K562 (cell line): ENCODE measurements at regions not wholly inside any gene's neighbourhood (a gene's known extent, or its start where the extent isn't known, plus 50 kb on each side); places are given as distances from the start of the nearest gene placed in this dataset.

ENCODE experiments used
- EP300 ChIP-seq: IDR thresholded peaks from 2 replicates; pipeline ENCODE4 v1.6.1; 2012; ENCODE audit warnings: low read length, improper control_type of control experiment
- ETS1 ChIP-seq: conservative IDR thresholded peaks from 2 replicates; pipeline ENCODE4 v1.6.1; 2011; ENCODE audit warnings: low read depth, mild to moderate bottlenecking, low read length; ENCODE audit not compliant: control insufficient read depth
- FOXK1 ChIP-seq: sonication (generic); formaldehyde crosslinking; IDR thresholded peaks from 2 replicates; pipeline ENCODE4 v1.8.0; 2022; ENCODE audit warnings: missing genetic modification reagents, mild to moderate bottlenecking, borderline replicate concordance
- MYNN ChIP-seq, 2 experiments: sonication (generic); formaldehyde crosslinking in 1 of 2; IDR thresholded peaks; 2 replicates each; pipeline versions ENCODE4 v1.5.0 to v1.6.1; 2016 to 2020; ENCODE audit warnings: antibody characterized with exemption in 1 of 2, missing genetic modification reagents in 1 of 2

- no peak for TF ChIP-seq ETS1
- TF ChIP-seq FOXK1 (CRISPR knock-in tag) = no peak
- TF ChIP-seq EP300 = no peak
- TF ChIP-seq MYNN (IDR thresholded peaks at IDR 0.05) = no peak
- no peak for TF ChIP-seq MYNN (CRISPR knock-in tag; IDR thresholded peaks at IDR 0.05)
These were observed 662.4 kb downstream of the GALR1 start for GRCh38 chr18:77911971-77912605.
